Sigmoid colon (tissue), 4 donors: ENCODE measurements at regions not wholly inside any gene's neighbourhood (a gene's known extent, or its start where the extent isn't known, plus 50 kb on each side); places are given as distances from the start of the nearest gene placed in this dataset.

Experiments used
- CTCF ChIP-seq, 4 experiments: fragments of 450-650 bp in 3 of 4; fragments of 200-600 bp in 1 of 4; IDR thresholded peaks; one replicate each; pipeline ENCODE4 v1.5.1; 2016 to 2019; ENCODE audit warnings: antibody characterized with exemption in 4 of 4, mild to moderate bottlenecking in 3 of 4, moderate library complexity in 2 of 4
- POLR2AphosphoS5 ChIP-seq, 4 donors: sonication (generic); formaldehyde crosslinking; IDR thresholded peaks; one replicate each; pipeline ENCODE4 v1.6.1; 2017; ENCODE audit warnings: antibody characterized with exemption in 4 of 4

- TF ChIP-seq CTCF (IDR thresholded peaks at IDR 0.05) (no peak), POLR2AphosphoS5 (IDR thresholded peaks at IDR 0.05) (no peak)
These were observed 100.9 kb downstream of the PDGFA start for GRCh38 chr7:418636-419280.
